ENCODE measurements at regions not wholly inside any gene's neighbourhood (a gene's known extent, or its start where the extent isn't known, plus 50 kb on each side); places are given as distances from the start of the nearest gene placed in this dataset.

GRCh38 chrX:98379134-98379533 is 1495.4 kb downstream of the RPA4 start:
- TF ChIP-seq EZH2 (IDR thresholded peaks at IDR 0.05; ENCODE audit: low read length, unreplicated experiment): no peak
- TF ChIP-seq, protein P1, sequence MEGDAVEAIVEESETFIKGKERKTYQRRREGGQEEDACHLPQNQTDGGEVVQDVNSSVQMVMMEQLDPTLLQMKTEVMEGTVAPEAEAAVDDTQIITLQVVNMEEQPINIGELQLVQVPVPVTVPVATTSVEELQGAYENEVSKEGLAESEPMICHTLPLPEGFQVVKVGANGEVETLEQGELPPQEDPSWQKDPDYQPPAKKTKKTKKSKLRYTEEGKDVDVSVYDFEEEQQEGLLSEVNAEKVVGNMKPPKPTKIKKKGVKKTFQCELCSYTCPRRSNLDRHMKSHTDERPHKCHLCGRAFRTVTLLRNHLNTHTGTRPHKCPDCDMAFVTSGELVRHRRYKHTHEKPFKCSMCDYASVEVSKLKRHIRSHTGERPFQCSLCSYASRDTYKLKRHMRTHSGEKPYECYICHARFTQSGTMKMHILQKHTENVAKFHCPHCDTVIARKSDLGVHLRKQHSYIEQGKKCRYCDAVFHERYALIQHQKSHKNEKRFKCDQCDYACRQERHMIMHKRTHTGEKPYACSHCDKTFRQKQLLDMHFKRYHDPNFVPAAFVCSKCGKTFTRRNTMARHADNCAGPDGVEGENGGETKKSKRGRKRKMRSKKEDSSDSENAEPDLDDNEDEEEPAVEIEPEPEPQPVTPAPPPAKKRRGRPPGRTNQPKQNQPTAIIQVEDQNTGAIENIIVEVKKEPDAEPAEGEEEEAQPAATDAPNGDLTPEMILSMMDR (conservative IDR thresholded peaks at IDR 0.05; ENCODE audit: low read depth, low read length): no peak; the same call in 1 of the 2 replicates
